ENCODE measurements at regions not wholly inside any gene's neighbourhood (a gene's known extent, or its start where the extent isn't known, plus 50 kb on each side); places are given as distances from the start of the nearest gene placed in this dataset.

GRCh38 chr2:5519286-5519685 lies 172.9 kb upstream of the SOX11 start:
- Histone ChIP-seq H3K27ac (no peak overlapping the region), H2AFZ (no peak overlapping the region), H3K4me2 (no peak overlapping the region), H3K36me3 (ENCODE audit: low read depth) (no peaks in the 10 kb centered on the region), H3K27me3 (ENCODE audit: insufficient read depth, low read depth) (peaks cover 15% of the 10 kb centered on the region; the same call in 1 of the 2 replicates), H3K4me1 (replicated peaks; ENCODE audit: insufficient read depth) (no peaks in the 10 kb centered on the region), H3K9me2 (ENCODE audit: insufficient read depth) (no peaks in the 10 kb centered on the region), H3F3A (ENCODE audit: insufficient read depth, low read depth) (no peaks in the 10 kb centered on the region), H3K9me3 (ENCODE audit: insufficient read depth, low read depth) (no peaks in the 10 kb centered on the region), H3K79me2 (ENCODE audit: low read depth) (no peaks in the 10 kb centered on the region), H3K4me3 (no peak overlapping the region), H4K20me1 (ENCODE audit: insufficient read depth) (no peaks in the 10 kb centered on the region; the same call in 1 of the 2 replicates)
- no peak for DNase-seq
- no TSS peak for BruUV-seq (replicated peaks)
- intact Hi-C loops (cut with micrococcal nuclease; ENCODE audit: unreplicated experiment): no loop called here
- TF ChIP-seq CTCF (conservative IDR thresholded peaks at IDR 0.05): no peak
- no peak for TF ChIP-seq EZH2 (IDR thresholded peaks at IDR 0.05; ENCODE audit: low read depth)
- ChIA-PET CTCF (no interaction called here), POLR2A (ENCODE audit: unreplicated experiment) (no interaction called here)

GRCh38 chr2:5520463-5520972 lies 171.7 kb upstream of the SOX11 start:
- Histone ChIP-seq H3K27ac (no peak overlapping the region), H3K9me2 (ENCODE audit: insufficient read depth) (no peaks in the 10 kb centered on the region), H3K4me3 (no peak overlapping the region), H3F3A (ENCODE audit: insufficient read depth, low read depth) (no peaks in the 10 kb centered on the region), H3K4me1 (replicated peaks; ENCODE audit: insufficient read depth) (no peaks in the 10 kb centered on the region), H3K27me3 (ENCODE audit: insufficient read depth, low read depth) (peaks cover 15% of the 10 kb centered on the region; the same call in 1 of the 2 replicates), H3K4me2 (no peak overlapping the region), H3K79me2 (ENCODE audit: low read depth) (no peaks in the 10 kb centered on the region), H3K36me3 (ENCODE audit: low read depth) (no peaks in the 10 kb centered on the region), H2AFZ (no peak overlapping the region), H4K20me1 (ENCODE audit: insufficient read depth) (no peaks in the 10 kb centered on the region; the same call in 1 of the 2 replicates), H3K9me3 (ENCODE audit: insufficient read depth, low read depth) (no peaks in the 10 kb centered on the region)
- ChIA-PET POLR2A (ENCODE audit: unreplicated experiment) (no interaction called here), CTCF (no interaction called here)
- intact Hi-C loops (cut with micrococcal nuclease; ENCODE audit: unreplicated experiment): no loop called here
- BruUV-seq (replicated peaks): no TSS peak
- no peak for TF ChIP-seq EZH2 (IDR thresholded peaks at IDR 0.05; ENCODE audit: low read depth)
- TF ChIP-seq CTCF (conservative IDR thresholded peaks at IDR 0.05): no peak
- DNase-seq: no peak

GRCh38 chr2:5521461-5521860 lies 170.7 kb upstream of the SOX11 start:
- TF ChIP-seq EZH2 (IDR thresholded peaks at IDR 0.05; ENCODE audit: low read depth): no peak
- TF ChIP-seq CTCF (conservative IDR thresholded peaks at IDR 0.05): no peak

More at GRCh38 chr2:5521461-5521860, 170.7 kb upstream of the SOX11 start:
- DNase-seq: no peak
- H4K20me1 ChIP-seq (ENCODE audit: insufficient read depth): no peaks in the 10 kb centered on the region; the same call in 1 of the 2 replicates
- peaks cover 15% of the 10 kb centered on the region; the same call in 1 of the 2 replicates for H3K27me3 ChIP-seq (ENCODE audit: insufficient read depth, low read depth)
- no peak overlapping the region for H3K4me2 ChIP-seq
- no peaks in the 10 kb centered on the region for H3K9me2 ChIP-seq (ENCODE audit: insufficient read depth)
- intact Hi-C loops (cut with micrococcal nuclease; ENCODE audit: unreplicated experiment): no loop called here
- no peaks in the 10 kb centered on the region for H3K4me1 ChIP-seq (replicated peaks; ENCODE audit: insufficient read depth)
- H3K4me3 ChIP-seq: no peak overlapping the region
- no peaks in the 10 kb centered on the region for H3K36me3 ChIP-seq (ENCODE audit: low read depth)
- no peaks in the 10 kb centered on the region for H3F3A ChIP-seq (ENCODE audit: insufficient read depth, low read depth)
- H3K79me2 ChIP-seq (ENCODE audit: low read depth): no peaks in the 10 kb centered on the region
- POLR2A ChIA-PET (ENCODE audit: unreplicated experiment): no interaction called here
- no peaks in the 10 kb centered on the region for H3K9me3 ChIP-seq (ENCODE audit: insufficient read depth, low read depth)
- no peak overlapping the region for H2AFZ ChIP-seq
- H3K27ac ChIP-seq: no peak overlapping the region
- CTCF ChIA-PET: no interaction called here
- BruUV-seq (replicated peaks): no TSS peak
